ENCODE measurements at regions not wholly inside any gene's neighbourhood (a gene's known extent, or its start where the extent isn't known, plus 50 kb on each side); places are given as distances from the start of the nearest gene placed in this dataset.

- H2BK120ac ChIP-seq (ENCODE audit: insufficient read depth, low read length, poor library complexity) = no peak overlapping the region
- H3K9ac ChIP-seq (ENCODE audit: low read length) = no peak overlapping the region
- no peaks in the 10 kb centered on the region for H3K9me3 ChIP-seq (ENCODE audit: insufficient read depth, low read depth, low read length)
- H4K91ac ChIP-seq (ENCODE audit: low read depth, low read length) = no peak overlapping the region
- no peaks in the 10 kb centered on the region for H3K27me3 ChIP-seq (ENCODE audit: insufficient read depth, low read length)
- H2BK12ac ChIP-seq (ENCODE audit: low read length) = no peak overlapping the region
- no peak overlapping the region for H3K23ac ChIP-seq (ENCODE audit: low read length)
- H3K14ac ChIP-seq (ENCODE audit: low read length) = no peak overlapping the region
- no CpG with 5 or more reads among the region's 2 CpGs for WGBS (ENCODE audit: extremely low coverage, insufficient coverage, insufficient read length)
- H4K12ac ChIP-seq (ENCODE audit: low read depth, low read length) = no peak overlapping the region
- H3K79me2 ChIP-seq (ENCODE audit: control insufficient read depth, insufficient read depth, low read length, poor library complexity) = no peaks in the 10 kb centered on the region
- H2AK5ac ChIP-seq (ENCODE audit: low read length) = no peak overlapping the region
- H4K8ac ChIP-seq (ENCODE audit: low read depth, low read length) = no peak overlapping the region
- H3K27ac ChIP-seq (ENCODE audit: low read depth, low read length) = no peak overlapping the region
- H2AFZ ChIP-seq (ENCODE audit: insufficient read depth, low read length, poor library complexity) = no peak overlapping the region
- no peak overlapping the region for H2BK5ac ChIP-seq (ENCODE audit: low read depth, low read length, poor library complexity)
- H3K4ac ChIP-seq (ENCODE audit: low read depth, low read length) = no peak overlapping the region
- H3K36me3 ChIP-seq (ENCODE audit: control insufficient read depth in 1 of 2, insufficient read depth in 2 of 2, low read length in 2 of 2) = no peaks in the 10 kb centered on the region
- no peak overlapping the region for H3K4me3 ChIP-seq (ENCODE audit: low read depth, low read length)
- no peaks in the 10 kb centered on the region for H3K4me1 ChIP-seq (ENCODE audit: control insufficient read depth in 1 of 2, insufficient read depth in 2 of 2, low read length in 2 of 2)
- H3K18ac ChIP-seq (ENCODE audit: low read length) = no peak overlapping the region
- no peak overlapping the region for H3K4me2 ChIP-seq (ENCODE audit: low read length)
- no peaks in the 10 kb centered on the region for H3K79me1 ChIP-seq (ENCODE audit: low read length)
- DNase-seq = peak; percentile 33 to 53
Measured at GRCh38 chr3:21954709-21955108, 203.7 kb upstream of the ZNF385D start.

GRCh38 chr3:21955406-21955805, 204.4 kb upstream of the ZNF385D start:
- no peak overlapping the region for H2BK12ac ChIP-seq (ENCODE audit: low read length)

GRCh38 chr3:21960033-21960432, 209.0 kb upstream of the ZNF385D start:
- no peak overlapping the region for H3K4me2 ChIP-seq (ENCODE audit: low read length)
- no peak overlapping the region for H3K14ac ChIP-seq (ENCODE audit: low read length)
- no peaks in the 10 kb centered on the region for H3K36me3 ChIP-seq (ENCODE audit: control insufficient read depth in 1 of 2, insufficient read depth in 2 of 2, low read length in 2 of 2)
- H3K18ac ChIP-seq (ENCODE audit: low read length) = no peak overlapping the region
- no peaks in the 10 kb centered on the region for H3K9me3 ChIP-seq (ENCODE audit: insufficient read depth, low read depth, low read length)
- H3K4me3 ChIP-seq (ENCODE audit: low read depth, low read length) = no peak overlapping the region
- H2AFZ ChIP-seq (ENCODE audit: insufficient read depth, low read length, poor library complexity) = no peak overlapping the region
- DNase-seq = no peak
- H2BK12ac ChIP-seq (ENCODE audit: low read length) = no peak overlapping the region
- H2BK120ac ChIP-seq (ENCODE audit: insufficient read depth, low read length, poor library complexity) = no peak overlapping the region
- H3K4ac ChIP-seq (ENCODE audit: low read depth, low read length) = no peak overlapping the region
- H3K27ac ChIP-seq (ENCODE audit: low read depth, low read length) = no peak overlapping the region
- H3K27me3 ChIP-seq (ENCODE audit: insufficient read depth, low read length) = no peaks in the 10 kb centered on the region
- H3K9ac ChIP-seq (ENCODE audit: low read length) = no peak overlapping the region
- no peak overlapping the region for H2AK5ac ChIP-seq (ENCODE audit: low read length)
- H3K4me1 ChIP-seq (ENCODE audit: control insufficient read depth in 1 of 2, insufficient read depth in 2 of 2, low read length in 2 of 2) = no peaks in the 10 kb centered on the region
- WGBS (ENCODE audit: extremely low coverage, insufficient coverage, insufficient read length) = no CpG with 5 or more reads among the region's 1 CpG
- no peak overlapping the region for H4K8ac ChIP-seq (ENCODE audit: low read depth, low read length)
- no peaks in the 10 kb centered on the region for H3K79me1 ChIP-seq (ENCODE audit: low read length)
- H4K12ac ChIP-seq (ENCODE audit: low read depth, low read length) = no peak overlapping the region
- H2BK5ac ChIP-seq (ENCODE audit: low read depth, low read length, poor library complexity) = no peak overlapping the region
- H3K79me2 ChIP-seq (ENCODE audit: control insufficient read depth, insufficient read depth, low read length, poor library complexity) = no peaks in the 10 kb centered on the region
- H4K91ac ChIP-seq (ENCODE audit: low read depth, low read length) = no peak overlapping the region
- no peak overlapping the region for H3K23ac ChIP-seq (ENCODE audit: low read length)

More at GRCh38 chr3:21955406-21955805, 204.4 kb upstream of the ZNF385D start:
- no peaks in the 10 kb centered on the region for H3K79me2 ChIP-seq (ENCODE audit: control insufficient read depth, insufficient read depth, low read length, poor library complexity)
- H3K18ac ChIP-seq (ENCODE audit: low read length) = no peak overlapping the region
- H3K79me1 ChIP-seq (ENCODE audit: low read length) = no peaks in the 10 kb centered on the region
- no peak for DNase-seq
- WGBS (ENCODE audit: extremely low coverage, insufficient coverage, insufficient read length) = no CpG with 5 or more reads among the region's 2 CpGs
- no peak overlapping the region for H3K14ac ChIP-seq (ENCODE audit: low read length)
- H3K27me3 ChIP-seq (ENCODE audit: insufficient read depth, low read length) = no peaks in the 10 kb centered on the region
- H3K4me2 ChIP-seq (ENCODE audit: low read length) = no peak overlapping the region
- no peaks in the 10 kb centered on the region for H3K36me3 ChIP-seq (ENCODE audit: control insufficient read depth in 1 of 2, insufficient read depth in 2 of 2, low read length in 2 of 2)
- H3K4ac ChIP-seq (ENCODE audit: low read depth, low read length) = no peak overlapping the region
- H3K9ac ChIP-seq (ENCODE audit: low read length) = no peak overlapping the region
- no peak overlapping the region for H3K27ac ChIP-seq (ENCODE audit: low read depth, low read length)
- H3K23ac ChIP-seq (ENCODE audit: low read length) = no peak overlapping the region
- no peak overlapping the region for H3K4me3 ChIP-seq (ENCODE audit: low read depth, low read length)
- no peak overlapping the region for H4K12ac ChIP-seq (ENCODE audit: low read depth, low read length)
- no peak overlapping the region for H2AK5ac ChIP-seq (ENCODE audit: low read length)
- H2AFZ ChIP-seq (ENCODE audit: insufficient read depth, low read length, poor library complexity) = no peak overlapping the region
- H3K4me1 ChIP-seq (ENCODE audit: control insufficient read depth in 1 of 2, insufficient read depth in 2 of 2, low read length in 2 of 2) = no peaks in the 10 kb centered on the region
- no peaks in the 10 kb centered on the region for H3K9me3 ChIP-seq (ENCODE audit: insufficient read depth, low read depth, low read length)
- H4K91ac ChIP-seq (ENCODE audit: low read depth, low read length) = no peak overlapping the region
- H2BK120ac ChIP-seq (ENCODE audit: insufficient read depth, low read length, poor library complexity) = no peak overlapping the region
- no peak overlapping the region for H2BK5ac ChIP-seq (ENCODE audit: low read depth, low read length, poor library complexity)
- no peak overlapping the region for H4K8ac ChIP-seq (ENCODE audit: low read depth, low read length)

- H4K91ac ChIP-seq (ENCODE audit: low read depth, low read length) = no peak overlapping the region
- H3K18ac ChIP-seq (ENCODE audit: low read length) = no peak overlapping the region
- no peak overlapping the region for H3K14ac ChIP-seq (ENCODE audit: low read length)
- H3K4me1 ChIP-seq (ENCODE audit: control insufficient read depth in 1 of 2, insufficient read depth in 2 of 2, low read length in 2 of 2) = no peaks in the 10 kb centered on the region
- H3K9ac ChIP-seq (ENCODE audit: low read length) = no peak overlapping the region
- no peak overlapping the region for H3K23ac ChIP-seq (ENCODE audit: low read length)
- no peak overlapping the region for H2AFZ ChIP-seq (ENCODE audit: insufficient read depth, low read length, poor library complexity)
- H3K36me3 ChIP-seq (ENCODE audit: control insufficient read depth in 1 of 2, insufficient read depth in 2 of 2, low read length in 2 of 2) = no peaks in the 10 kb centered on the region
- H2BK12ac ChIP-seq (ENCODE audit: low read length) = no peak overlapping the region
- no peaks in the 10 kb centered on the region for H3K79me1 ChIP-seq (ENCODE audit: low read length)
- no peaks in the 10 kb centered on the region for H3K9me3 ChIP-seq (ENCODE audit: insufficient read depth, low read depth, low read length)
- no peak overlapping the region for H3K4me3 ChIP-seq (ENCODE audit: low read depth, low read length)
- WGBS (ENCODE audit: extremely low coverage, insufficient coverage, insufficient read length) = no CpG with 5 or more reads among the region's 1 CpG
- H2AK5ac ChIP-seq (ENCODE audit: low read length) = no peak overlapping the region
- no peak overlapping the region for H4K12ac ChIP-seq (ENCODE audit: low read depth, low read length)
- no peak overlapping the region for H3K4me2 ChIP-seq (ENCODE audit: low read length)
- no peak overlapping the region for H3K27ac ChIP-seq (ENCODE audit: low read depth, low read length)
- no peak overlapping the region for H2BK5ac ChIP-seq (ENCODE audit: low read depth, low read length, poor library complexity)
- H4K8ac ChIP-seq (ENCODE audit: low read depth, low read length) = no peak overlapping the region
- H2BK120ac ChIP-seq (ENCODE audit: insufficient read depth, low read length, poor library complexity) = no peak overlapping the region
- DNase-seq = no peak
- H3K27me3 ChIP-seq (ENCODE audit: insufficient read depth, low read length) = no peaks in the 10 kb centered on the region
- no peak overlapping the region for H3K4ac ChIP-seq (ENCODE audit: low read depth, low read length)
- no peaks in the 10 kb centered on the region for H3K79me2 ChIP-seq (ENCODE audit: control insufficient read depth, insufficient read depth, low read length, poor library complexity)
Measured at GRCh38 chr3:21962456-21962855, 211.4 kb upstream of the ZNF385D start.
